Adrenal gland (tissue), 5 donors: ENCODE measurements at regions not wholly inside any gene's neighbourhood (a gene's known extent, or its start where the extent isn't known, plus 50 kb on each side); places are given as distances from the start of the nearest gene placed in this dataset.

ENCODE experiments used
- CTCF ChIP-seq, 6 experiments: fragments of 450-650 bp in 4 of 6; fragments of 200-600 bp in 2 of 6; sonication (generic) in 1 of 6; IDR thresholded peaks; 1 replicate in 5 of 6; 2 replicates in 1 of 6; pipeline versions ENCODE4 v1.5.1 to v1.8.0; 2016 to 2021; ENCODE audit warnings: antibody characterized with exemption in 6 of 6, mild to moderate bottlenecking in 2 of 6, moderate library complexity in 1 of 6
- POLR2A ChIP-seq, 2 donors: fragments of 450-650 bp; IDR thresholded peaks; one replicate each; pipeline ENCODE4 v1.6.1; 2017; ENCODE audit warnings: antibody characterized with exemption in 2 of 2, mild to moderate bottlenecking in 2 of 2, moderate library complexity in 1 of 2
- donor health status: DM: no; HTN: no; CAD: no.

- TF ChIP-seq CTCF (IDR thresholded peaks at IDR 0.05) (no peak), POLR2A (IDR thresholded peaks at IDR 0.05) (no peak)
Measured at GRCh38 chr9:115391168-115391825, 273.3 kb upstream of the TNC start.
